ENCODE measurements at regions not wholly inside any gene's neighbourhood (a gene's known extent, or its start where the extent isn't known, plus 50 kb on each side); places are given as distances from the start of the nearest gene placed in this dataset.

- Mint-ChIP-seq H3K4me1 (ENCODE audit: unreplicated experiment) (peaks cover 48% of the 10 kb centered on the region), H3K36me3 (no peaks in the 10 kb centered on the region), H3K27ac (peak overlapping the region; percentile 73), H3K4me3 (peak overlapping the region; percentile 5), H3K27me3 (no peaks in the 10 kb centered on the region), H3K9me3 (no peaks in the 10 kb centered on the region)
- peak; percentile 65 for DNase-seq (ENCODE audit: extremely low spot score, unreplicated experiment)
- TF ChIP-seq CTCF (conservative IDR thresholded peaks at IDR 0.05): no peak
Observed at GRCh38 chr17:77328823-77329740, 188.3 kb downstream of the SEC14L1 start.

- peak; percentile 65 for DNase-seq (ENCODE audit: extremely low spot score, unreplicated experiment)
- H3K27ac Mint-ChIP-seq: no peak overlapping the region
- H3K27me3 Mint-ChIP-seq: no peaks in the 10 kb centered on the region
- H3K36me3 Mint-ChIP-seq: no peaks in the 10 kb centered on the region
- H3K9me3 Mint-ChIP-seq: no peaks in the 10 kb centered on the region
- H3K4me3 Mint-ChIP-seq: no peak overlapping the region
- peaks cover 42% of the 10 kb centered on the region for H3K4me1 Mint-ChIP-seq (ENCODE audit: unreplicated experiment)
- no peak for TF ChIP-seq CTCF (conservative IDR thresholded peaks at IDR 0.05)
Observed at GRCh38 chr17:77329741-77330531, 189.2 kb downstream of the SEC14L1 start.

GRCh38 chr17:77330602-77331081, 189.9 kb downstream of the SEC14L1 start:
- Mint-ChIP-seq H3K4me1 (ENCODE audit: unreplicated experiment) (peaks cover 37% of the 10 kb centered on the region), H3K36me3 (no peaks in the 10 kb centered on the region), H3K27ac (no peak overlapping the region), H3K9me3 (no peaks in the 10 kb centered on the region), H3K4me3 (no peak overlapping the region), H3K27me3 (no peaks in the 10 kb centered on the region)
- TF ChIP-seq CTCF (conservative IDR thresholded peaks at IDR 0.05): no peak
- DNase-seq (ENCODE audit: extremely low spot score, unreplicated experiment): peak; percentile 60

GRCh38 chr17:77331301-77331864, 190.6 kb downstream of the SEC14L1 start:
- Mint-ChIP-seq H3K27ac (peak overlapping the region; percentile 83), H3K4me1 (ENCODE audit: unreplicated experiment) (peaks cover 32% of the 10 kb centered on the region), H3K9me3 (no peaks in the 10 kb centered on the region), H3K27me3 (no peaks in the 10 kb centered on the region), H3K4me3 (peak overlapping the region; percentile 82), H3K36me3 (no peaks in the 10 kb centered on the region)
- DNase-seq (ENCODE audit: extremely low spot score, unreplicated experiment): peak; percentile 93
- TF ChIP-seq CTCF (conservative IDR thresholded peaks at IDR 0.05): peak; percentile 98
